ENCODE measurements at regions not wholly inside any gene's neighbourhood (a gene's known extent, or its start where the extent isn't known, plus 50 kb on each side); places are given as distances from the start of the nearest gene placed in this dataset.

DNA sequence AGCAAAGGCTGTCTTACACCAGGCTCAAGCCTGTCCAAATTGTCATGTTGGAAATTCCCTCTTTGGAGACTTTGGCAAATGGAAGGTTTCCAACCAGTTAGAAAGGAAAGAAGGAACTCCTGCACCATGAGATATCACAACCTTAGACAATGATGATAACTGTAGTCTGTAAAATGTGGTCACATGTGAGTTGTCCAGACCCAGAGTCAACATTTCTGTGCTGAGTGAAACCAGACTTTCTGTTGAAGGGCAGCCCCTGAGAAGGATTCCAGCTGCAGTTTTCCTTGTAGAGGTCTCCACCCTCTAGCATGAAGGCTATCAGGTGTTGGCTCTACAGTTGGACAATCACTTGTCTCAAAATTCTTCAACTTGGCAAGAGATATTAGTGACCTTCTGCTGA, 82.4 kb downstream of the SOX3 start:
- no peak for TF ChIP-seq POLR2A (IDR thresholded peaks at IDR 0.05)
- TF ChIP-seq, protein P1, sequence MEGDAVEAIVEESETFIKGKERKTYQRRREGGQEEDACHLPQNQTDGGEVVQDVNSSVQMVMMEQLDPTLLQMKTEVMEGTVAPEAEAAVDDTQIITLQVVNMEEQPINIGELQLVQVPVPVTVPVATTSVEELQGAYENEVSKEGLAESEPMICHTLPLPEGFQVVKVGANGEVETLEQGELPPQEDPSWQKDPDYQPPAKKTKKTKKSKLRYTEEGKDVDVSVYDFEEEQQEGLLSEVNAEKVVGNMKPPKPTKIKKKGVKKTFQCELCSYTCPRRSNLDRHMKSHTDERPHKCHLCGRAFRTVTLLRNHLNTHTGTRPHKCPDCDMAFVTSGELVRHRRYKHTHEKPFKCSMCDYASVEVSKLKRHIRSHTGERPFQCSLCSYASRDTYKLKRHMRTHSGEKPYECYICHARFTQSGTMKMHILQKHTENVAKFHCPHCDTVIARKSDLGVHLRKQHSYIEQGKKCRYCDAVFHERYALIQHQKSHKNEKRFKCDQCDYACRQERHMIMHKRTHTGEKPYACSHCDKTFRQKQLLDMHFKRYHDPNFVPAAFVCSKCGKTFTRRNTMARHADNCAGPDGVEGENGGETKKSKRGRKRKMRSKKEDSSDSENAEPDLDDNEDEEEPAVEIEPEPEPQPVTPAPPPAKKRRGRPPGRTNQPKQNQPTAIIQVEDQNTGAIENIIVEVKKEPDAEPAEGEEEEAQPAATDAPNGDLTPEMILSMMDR (IDR thresholded peaks at IDR 0.05), result no peak

All from lower leg skin (tissue), 3 donors.